Trophoblast cell (in vitro differentiated cells and primary cell): ENCODE measurements at regions not wholly inside any gene's neighbourhood (a gene's known extent, or its start where the extent isn't known, plus 50 kb on each side); places are given as distances from the start of the nearest gene placed in this dataset.

Experiments
- DNase-seq, 2 donors: peaks; one replicate each; pipeline ENCODE4 v3.0.0-alpha.2; 2016
- H2AFZ ChIP-seq: 2 replicates; pipeline ENCODE4 v1.6.1; 2013; ENCODE audit warnings: low read length, moderate library complexity, mild to moderate bottlenecking; ENCODE audit not compliant: insufficient read depth, poor library complexity
- H2AK5ac ChIP-seq: 2 replicates; pipeline ENCODE4 v1.6.1; 2013; ENCODE audit warnings: mild to moderate bottlenecking, low read length
- H2BK120ac ChIP-seq: 2 replicates; pipeline ENCODE4 v1.6.1; 2013; ENCODE audit warnings: low read length, mild to moderate bottlenecking, moderate library complexity; ENCODE audit not compliant: insufficient read depth, poor library complexity
- H2BK12ac ChIP-seq: 2 replicates; pipeline ENCODE4 v1.6.1; 2013; ENCODE audit warnings: mild to moderate bottlenecking, low read length, moderate library complexity
- H2BK5ac ChIP-seq: 2 replicates; pipeline ENCODE4 v1.6.1; 2013; ENCODE audit warnings: low read length, low read depth, moderate library complexity, mild to moderate bottlenecking; ENCODE audit not compliant: poor library complexity
- H3K14ac ChIP-seq: 2 replicates; pipeline ENCODE4 v1.6.1; 2013; ENCODE audit warnings: mild to moderate bottlenecking, low read length
- H3K18ac ChIP-seq: 2 replicates; pipeline ENCODE4 v1.6.1; 2013; ENCODE audit warnings: mild to moderate bottlenecking, low read length
- H3K23ac ChIP-seq: 2 replicates; pipeline ENCODE4 v1.6.1; 2013; ENCODE audit warnings: low read length
- H3K27ac ChIP-seq: 2 replicates; pipeline ENCODE4 v1.5.1; 2013; ENCODE audit warnings: low read depth, mild to moderate bottlenecking, inconsistent platforms, low read length, moderate library complexity
- H3K27me3 ChIP-seq: 2 replicates; pipeline ENCODE4 v1.6.1; 2013; ENCODE audit warnings: inconsistent platforms, mild to moderate bottlenecking, low read length, moderate library complexity; ENCODE audit not compliant: insufficient read depth
- H3K36me3 ChIP-seq, 2 experiments: 1 replicate in 1 of 2; 2 replicates in 1 of 2; pipeline ENCODE4 v1.6.1; 2013; ENCODE audit warnings: low read length in 2 of 2, mild to moderate bottlenecking in 2 of 2, moderate library complexity in 1 of 2; ENCODE audit not compliant: insufficient read depth in 2 of 2, control insufficient read depth in 1 of 2
- H3K4ac ChIP-seq: 2 replicates; pipeline ENCODE4 v1.6.1; 2013; ENCODE audit warnings: low read depth, mild to moderate bottlenecking, low read length, moderate library complexity
- H3K4me1 ChIP-seq, 2 experiments: 1 replicate in 1 of 2; 2 replicates in 1 of 2; pipeline ENCODE4 v1.6.1; 2013; ENCODE audit warnings: low read length in 2 of 2, mild to moderate bottlenecking in 2 of 2, moderate library complexity in 1 of 2; ENCODE audit not compliant: insufficient read depth in 2 of 2, control insufficient read depth in 1 of 2
- H3K4me2 ChIP-seq: 2 replicates; pipeline ENCODE4 v1.6.1; 2013; ENCODE audit warnings: inconsistent platforms, mild to moderate bottlenecking, low read length, moderate library complexity
- H3K4me3 ChIP-seq: 2 replicates; pipeline ENCODE4 v1.5.1; 2013; ENCODE audit warnings: mild to moderate bottlenecking, low read depth, low read length, inconsistent platforms
- H3K79me1 ChIP-seq: one replicate; pipeline ENCODE4 v1.6.1; 2013; ENCODE audit warnings: low read length
- H3K79me2 ChIP-seq: 2 replicates; pipeline ENCODE4 v1.6.1; 2013; ENCODE audit warnings: low read length, mild to moderate bottlenecking; ENCODE audit not compliant: control insufficient read depth, insufficient read depth, poor library complexity
- H3K9ac ChIP-seq: 2 replicates; pipeline ENCODE4 v1.6.1; 2013; ENCODE audit warnings: mild to moderate bottlenecking, low read length
- H3K9me3 ChIP-seq: 2 replicates; pipeline ENCODE4 v1.6.1; 2013; ENCODE audit warnings: low read depth, mild to moderate bottlenecking, control low read depth, inconsistent platforms, low read length; ENCODE audit not compliant: insufficient read depth
- H4K12ac ChIP-seq: 2 replicates; pipeline ENCODE4 v1.6.1; 2013; ENCODE audit warnings: low read depth, mild to moderate bottlenecking, low read length, moderate library complexity
- H4K8ac ChIP-seq: 2 replicates; pipeline ENCODE4 v1.6.1; 2013; ENCODE audit warnings: low read depth, mild to moderate bottlenecking, low read length, moderate library complexity
- H4K91ac ChIP-seq: one replicate; pipeline ENCODE4 v1.6.1; 2013; ENCODE audit warnings: low read depth, mild to moderate bottlenecking, low read length, moderate library complexity
- WGBS: extraction: QIAGEN DNeasy Blood & Tissue Kit; methylation state at CpG from one replicate; pipeline ENCODE4 v1.1.7; 2013; ENCODE audit warnings: missing lambda C conversion rate; ENCODE audit not compliant: insufficient read length, insufficient coverage; ENCODE audit errors: extremely low coverage; 5-methylcytosine and 5-hydroxymethylcytosine counted together

DNA sequence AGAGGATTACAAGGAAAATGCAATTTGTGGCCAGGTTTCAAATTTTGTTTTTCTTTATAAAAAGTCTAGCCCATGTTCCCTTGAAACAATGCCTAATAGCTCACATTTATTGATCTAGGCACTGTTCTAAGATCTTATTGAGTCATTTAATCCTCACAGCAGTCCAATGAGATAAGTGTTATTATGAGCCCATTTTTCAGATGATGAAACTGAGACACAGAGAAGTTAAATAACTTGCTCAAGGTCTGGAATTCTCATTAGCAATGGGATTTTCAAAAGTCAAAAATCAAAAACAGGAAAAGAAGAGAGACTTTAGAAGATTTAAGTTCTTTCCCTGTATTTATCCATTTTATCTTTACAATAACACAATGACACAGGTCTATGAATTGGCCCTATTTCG lies 90.0 kb upstream of the COL6A5 start:
- Histone ChIP-seq H3K79me1 (no peaks in the 10 kb centered on the region), H2BK12ac (no peak overlapping the region), H2AFZ (no peak overlapping the region), H3K18ac (no peak overlapping the region), H4K12ac (no peak overlapping the region), H3K4me1 (no peaks in the 10 kb centered on the region), H3K27me3 (no peaks in the 10 kb centered on the region), H3K9ac (no peak overlapping the region), H3K14ac (no peak overlapping the region), H3K4me2 (no peak overlapping the region), H4K8ac (no peak overlapping the region), H2BK120ac (no peak overlapping the region), H3K27ac (no peak overlapping the region), H3K4me3 (no peak overlapping the region), H3K4ac (no peak overlapping the region), H3K23ac (no peak overlapping the region), H3K79me2 (no peaks in the 10 kb centered on the region), H3K36me3 (no peaks in the 10 kb centered on the region), H2BK5ac (no peak overlapping the region), H4K91ac (no peak overlapping the region), H2AK5ac (no peak overlapping the region), H3K9me3 (no peaks in the 10 kb centered on the region)
- no CpG with 5 or more reads among the region's 1 CpG for WGBS
- DNase-seq: no peak

DNA sequence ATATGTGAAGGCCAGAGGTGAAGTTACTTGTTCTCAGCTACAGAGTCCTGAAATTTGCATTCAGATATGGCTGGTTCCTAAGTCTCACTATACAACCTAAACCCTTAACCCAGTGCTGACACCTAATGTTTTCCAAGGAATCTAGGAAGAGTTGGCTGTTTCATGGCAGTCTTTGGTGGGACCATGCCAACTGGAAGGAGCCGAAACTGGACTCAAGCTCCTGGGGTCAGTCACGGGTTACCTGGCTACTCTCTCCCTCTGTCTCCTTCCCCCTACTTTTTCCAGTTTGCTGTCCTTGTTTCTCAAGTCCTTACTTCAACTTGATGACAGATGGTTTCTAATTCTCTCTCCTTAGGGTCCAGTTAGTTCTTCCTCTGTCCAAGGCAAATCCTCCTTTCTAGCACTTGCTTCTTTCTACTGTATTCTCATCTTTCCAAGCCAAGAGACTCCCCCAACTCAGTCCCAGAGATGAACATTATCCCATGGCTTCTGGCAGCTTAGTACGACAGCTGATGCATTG lies 88.6 kb upstream of the COL6A5 start:
- DNase-seq: no peak
- H4K12ac ChIP-seq: no peak overlapping the region
- H3K4me3 ChIP-seq: no peak overlapping the region
- no peak overlapping the region for H2AFZ ChIP-seq
- no peak overlapping the region for H3K4me2 ChIP-seq
- no peak overlapping the region for H3K27ac ChIP-seq
- H4K8ac ChIP-seq: no peak overlapping the region
- H3K14ac ChIP-seq: no peak overlapping the region
- no peak overlapping the region for H2AK5ac ChIP-seq
- H3K23ac ChIP-seq: no peak overlapping the region
- no peaks in the 10 kb centered on the region for H3K4me1 ChIP-seq
- no peak overlapping the region for H2BK120ac ChIP-seq
- WGBS: no CpG with 5 or more reads among the region's 3 CpGs
- no peak overlapping the region for H3K9ac ChIP-seq
- no peak overlapping the region for H4K91ac ChIP-seq
- no peaks in the 10 kb centered on the region for H3K79me2 ChIP-seq
- H3K9me3 ChIP-seq: peaks cover 1% of the 10 kb centered on the region
- H3K18ac ChIP-seq: no peak overlapping the region
- H2BK12ac ChIP-seq: no peak overlapping the region
- H3K36me3 ChIP-seq: no peaks in the 10 kb centered on the region
- no peaks in the 10 kb centered on the region for H3K79me1 ChIP-seq
- H2BK5ac ChIP-seq: no peak overlapping the region
- no peak overlapping the region for H3K4ac ChIP-seq
- H3K27me3 ChIP-seq: no peaks in the 10 kb centered on the region

DNA sequence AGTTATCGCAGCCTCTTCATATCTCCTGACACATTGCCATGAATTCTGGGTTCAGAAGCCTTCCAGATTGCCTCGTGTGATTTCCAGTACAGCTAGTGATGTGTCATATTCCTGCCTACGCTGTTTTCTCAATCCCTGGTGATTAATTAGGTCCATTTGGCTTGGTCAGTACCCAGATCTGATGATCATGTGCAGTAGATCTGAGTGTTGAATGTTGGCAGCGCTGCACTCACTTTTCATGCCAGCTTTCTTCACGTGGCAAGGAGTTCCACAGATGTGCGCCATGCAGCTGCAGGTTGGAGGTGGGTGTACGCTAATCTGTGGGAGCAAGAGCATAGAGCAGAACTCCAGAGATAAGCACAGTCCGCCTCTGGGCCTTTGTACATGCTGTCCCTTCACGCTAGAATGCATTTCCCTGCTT lies 86.9 kb upstream of the COL6A5 start:
- no peaks in the 10 kb centered on the region for H3K27me3 ChIP-seq
- H3K4me3 ChIP-seq: no peak overlapping the region
- no peaks in the 10 kb centered on the region for H3K4me1 ChIP-seq
- H3K23ac ChIP-seq: no peak overlapping the region
- H3K14ac ChIP-seq: no peak overlapping the region
- H3K36me3 ChIP-seq: no peaks in the 10 kb centered on the region
- H4K91ac ChIP-seq: no peak overlapping the region
- no peak overlapping the region for H4K8ac ChIP-seq
- H3K4ac ChIP-seq: no peak overlapping the region
- no peaks in the 10 kb centered on the region for H3K79me2 ChIP-seq
- H3K27ac ChIP-seq: no peak overlapping the region
- no peak overlapping the region for H2AFZ ChIP-seq
- no peak overlapping the region for H4K12ac ChIP-seq
- no peak overlapping the region for H3K18ac ChIP-seq
- no peaks in the 10 kb centered on the region for H3K79me1 ChIP-seq
- no peak overlapping the region for H3K4me2 ChIP-seq
- no CpG with 5 or more reads among the region's 9 CpGs for WGBS
- no peak overlapping the region for H3K9ac ChIP-seq
- H2BK12ac ChIP-seq: no peak overlapping the region
- no peak overlapping the region for H2BK120ac ChIP-seq
- H3K9me3 ChIP-seq: peaks cover 1% of the 10 kb centered on the region
- H2AK5ac ChIP-seq: no peak overlapping the region
- no peak for DNase-seq
- no peak overlapping the region for H2BK5ac ChIP-seq

DNA sequence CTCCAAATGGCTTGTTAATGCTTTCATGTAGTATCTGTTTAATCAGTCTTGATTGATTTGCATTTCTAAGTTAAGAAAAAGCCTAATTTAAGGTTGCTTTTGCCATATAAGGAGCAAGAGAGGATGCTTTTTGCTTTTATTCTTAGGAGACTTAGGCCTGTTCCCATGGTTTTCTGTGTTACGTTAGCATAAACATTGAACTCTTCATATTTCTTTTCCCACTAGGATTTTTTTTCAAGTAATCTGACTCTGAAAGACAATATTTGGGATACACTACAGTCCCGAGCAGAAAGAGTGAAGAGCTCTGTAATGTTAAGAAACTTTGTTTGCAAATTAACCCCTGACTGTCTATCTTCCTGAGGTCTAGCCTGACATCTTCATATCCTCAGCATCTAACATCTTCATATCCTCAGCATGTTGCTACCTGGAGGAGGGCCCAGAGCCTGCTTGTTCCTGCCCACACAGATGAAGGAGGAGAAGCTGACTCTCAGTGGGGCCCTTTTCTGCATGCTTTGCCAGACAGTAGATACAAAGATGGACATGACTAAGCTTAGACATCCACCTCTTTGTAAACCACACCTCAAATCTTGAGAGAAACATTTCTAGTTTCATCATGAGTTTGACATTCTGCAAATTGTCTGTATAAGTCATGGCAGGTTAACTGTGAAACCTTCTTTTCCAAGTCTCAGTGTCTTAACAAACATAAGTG lies 86.2 kb upstream of the COL6A5 start:
- Histone ChIP-seq H4K8ac (no peak overlapping the region), H3K4me2 (no peak overlapping the region), H3K14ac (no peak overlapping the region), H2AK5ac (no peak overlapping the region), H3K4me3 (no peak overlapping the region), H3K79me2 (no peaks in the 10 kb centered on the region), H3K27ac (no peak overlapping the region), H3K23ac (no peak overlapping the region), H3K18ac (no peak overlapping the region), H2AFZ (no peak overlapping the region), H4K12ac (no peak overlapping the region), H3K9ac (no peak overlapping the region), H3K4ac (no peak overlapping the region), H2BK12ac (no peak overlapping the region), H3K36me3 (no peaks in the 10 kb centered on the region), H3K4me1 (no peaks in the 10 kb centered on the region), H2BK5ac (no peak overlapping the region), H3K79me1 (no peaks in the 10 kb centered on the region), H4K91ac (no peak overlapping the region), H3K27me3 (no peaks in the 10 kb centered on the region), H2BK120ac (no peak overlapping the region), H3K9me3 (peaks cover 1% of the 10 kb centered on the region)
- no CpG with 5 or more reads among the region's 2 CpGs for WGBS
- DNase-seq: no peak
